H1 (cell line): ENCODE measurements at regions not wholly inside any gene's neighbourhood (a gene's known extent, or its start where the extent isn't known, plus 50 kb on each side); places are given as distances from the start of the nearest gene placed in this dataset.

Experiments
- CTCF ChIA-PET: fragments of 300-600 bp; sonication (Branson Sonifier 250); formaldehyde crosslinking; loops from one replicate; lab custom pipeline; 2021; ENCODE audit not compliant: partially characterized antibody; lab: Charles Lee
- POLR2A ChIA-PET: fragments of 300-600 bp; sonication (Branson Sonifier 250); formaldehyde crosslinking; loops from one replicate; lab custom pipeline; 2021; ENCODE audit warnings: inconsistent platforms; ENCODE audit not compliant: partially characterized antibody; lab: Charles Lee
- DNase-seq, 2 experiments: peaks; one replicate each; pipeline versions ENCODE4 v3.0.0 to v3.0.0-alpha.2; 2010 to 2022; ENCODE audit warnings: low spot score in 2 of 2, low read depth in 1 of 2, mixed read lengths in 1 of 2
- FAIRE-seq: peaks from 2 replicates; lab custom pipeline; 2011; peaks lifted over from hg19 to GRCh38; lab: Jason Lieb, UNC
- H2AFZ ChIP-seq: 2 replicates; pipeline ENCODE4 v1.8.1; 2012; ENCODE audit warnings: low read length, inconsistent platforms
- H2AK5ac ChIP-seq: 2 replicates; pipeline ENCODE4 v1.6.1; 2013; ENCODE audit warnings: low read depth, low read length
- H2BK120ac ChIP-seq: replicated peaks from 2 replicates; pipeline ENCODE3; 2013; ENCODE audit warnings: low read depth, low read length, inconsistent platforms
- H2BK12ac ChIP-seq: 2 replicates; pipeline ENCODE4 v1.6.1; 2013; ENCODE audit warnings: low read depth, low read length
- H2BK15ac ChIP-seq: 2 replicates; pipeline ENCODE4 v1.6.1; 2013; ENCODE audit warnings: low read length
- H2BK20ac ChIP-seq: 2 replicates; pipeline ENCODE4 v1.6.1; 2013; ENCODE audit warnings: low read length
- H2BK5ac ChIP-seq: 2 replicates; pipeline ENCODE4 v1.6.1; 2013; ENCODE audit warnings: low read depth, low read length
- H3K14ac ChIP-seq: 2 replicates; pipeline ENCODE4 v1.6.1; 2013; ENCODE audit warnings: inconsistent platforms; ENCODE audit not compliant: insufficient read length
- H3K18ac ChIP-seq: 2 replicates; pipeline ENCODE4 v1.6.1; 2013; ENCODE audit warnings: low read length; ENCODE audit errors: extremely low read depth
- H3K23ac ChIP-seq: 2 replicates; pipeline ENCODE4 v1.6.1; 2013; ENCODE audit warnings: inconsistent platforms; ENCODE audit not compliant: insufficient read length
- H3K23me2 ChIP-seq: 2 replicates; pipeline ENCODE4 v1.6.1; 2013; ENCODE audit warnings: low read depth, low read length
- H3K27ac ChIP-seq: 2 replicates; pipeline ENCODE4 v1.6.1; 2011; ENCODE audit warnings: low read depth, low read length, inconsistent platforms
- H3K27me3 ChIP-seq, 4 experiments: replicated peaks in 1 of 4; 1 replicate in 1 of 4; 2 replicates in 3 of 4; pipeline versions ENCODE4 v1.6.1 to v1.8.1; 2011 to 2013; ENCODE audit warnings: low read length in 3 of 4, mild to moderate bottlenecking in 3 of 4, inconsistent platforms in 2 of 4, mixed read lengths in 2 of 4, moderate library complexity in 1 of 4; ENCODE audit not compliant: control insufficient read depth in 3 of 4, insufficient read depth in 3 of 4; ENCODE audit errors: extremely low read depth in 1 of 4
- H3K36me3 ChIP-seq, 4 experiments: 2 replicates each; pipeline versions ENCODE4 v1.6.1 to v1.8.1; 2011 to 2013; ENCODE audit warnings: mild to moderate bottlenecking in 4 of 4, low read length in 3 of 4, moderate library complexity in 2 of 4, control low read depth in 1 of 4, inconsistent platforms in 1 of 4; ENCODE audit not compliant: insufficient read depth in 4 of 4, control insufficient read depth in 2 of 4
- H3K4ac ChIP-seq: replicated peaks from 2 replicates; pipeline ENCODE3; 2013; ENCODE audit warnings: low read length, low read depth, mixed read lengths, inconsistent platforms; ENCODE audit not compliant: insufficient read length
- H3K4me1 ChIP-seq, 4 experiments: replicated peaks in 1 of 4; 1 replicate in 1 of 4; 2 replicates in 3 of 4; pipeline versions ENCODE4 v1.6.1 to v1.8.1; 2011 to 2013; ENCODE audit warnings: low read length in 3 of 4, inconsistent platforms in 2 of 4, mixed read lengths in 1 of 4; ENCODE audit not compliant: insufficient read depth in 4 of 4, control insufficient read depth in 3 of 4
- H3K4me2 ChIP-seq, 2 experiments: 2 replicates each; pipeline versions ENCODE4 v1.6.1 to v1.8.1; 2011 to 2013; ENCODE audit warnings: low read depth in 2 of 2, low read length in 2 of 2, control low read depth in 1 of 2, inconsistent platforms in 1 of 2, mild to moderate bottlenecking in 1 of 2; ENCODE audit not compliant: insufficient read depth in 1 of 2
- H3K4me3 ChIP-seq, 4 experiments: fragments of 200-600, 300-600 bp in 1 of 4; sonication (generic), shearing (Covaris generic), sonication (Bioruptor Twin) in 1 of 4; 2 replicates each; pipeline versions ENCODE4 v1.5.1 to v1.8.1; 2011 to 2016; ENCODE audit warnings: low read length in 4 of 4, low read depth in 3 of 4, control low read depth in 2 of 4, inconsistent platforms in 2 of 4, mild to moderate bottlenecking in 2 of 4, mixed read lengths in 1 of 4, moderate library complexity in 1 of 4; ENCODE audit not compliant: insufficient read depth in 2 of 4; ENCODE audit errors: extremely low read depth in 1 of 4
- H3K56ac ChIP-seq: replicated peaks from 2 replicates; pipeline ENCODE3; 2013; ENCODE audit warnings: low read depth, mild to moderate bottlenecking, mixed read lengths, low read length, inconsistent platforms; ENCODE audit not compliant: insufficient read length
- H3K79me1 ChIP-seq: 2 replicates; pipeline ENCODE4 v1.6.1; 2013; ENCODE audit warnings: low read depth, low read length, control low read depth
- H3K79me2 ChIP-seq, 2 experiments: 2 replicates each; pipeline versions ENCODE4 v1.6.1 to v1.8.1; 2012 to 2013; ENCODE audit warnings: low read length in 2 of 2, mild to moderate bottlenecking in 2 of 2, inconsistent platforms in 1 of 2; ENCODE audit not compliant: insufficient read depth in 2 of 2, control insufficient read depth in 1 of 2
- H3K9ac ChIP-seq, 4 experiments: replicated peaks in 1 of 4; 1 replicate in 1 of 4; 2 replicates in 3 of 4; pipeline versions ENCODE4 v1.6.1 to v1.8.1; 2011 to 2013; ENCODE audit warnings: low read depth in 3 of 4, low read length in 3 of 4, control low read depth in 2 of 4, mild to moderate bottlenecking in 2 of 4, moderate library complexity in 2 of 4, inconsistent platforms in 1 of 4; ENCODE audit errors: extremely low read depth in 1 of 4
- H3K9me3 ChIP-seq, 2 experiments: 2 replicates each; pipeline versions ENCODE4 v1.6.1 to v1.8.1; 2012 to 2013; ENCODE audit warnings: mild to moderate bottlenecking in 2 of 2, moderate library complexity in 2 of 2, control low read depth in 1 of 2, inconsistent platforms in 1 of 2, low read depth in 1 of 2, low read length in 1 of 2, mixed read lengths in 1 of 2; ENCODE audit not compliant: insufficient read depth in 2 of 2
- H4K20me1 ChIP-seq, 2 experiments: replicated peaks in 1 of 2; 2 replicates each; pipeline versions ENCODE3 to v1.8.1; 2011 to 2013; ENCODE audit warnings: inconsistent platforms in 2 of 2, low read length in 2 of 2, mild to moderate bottlenecking in 1 of 2; ENCODE audit not compliant: insufficient read depth in 2 of 2, control insufficient read depth in 1 of 2
- H4K5ac ChIP-seq: 2 replicates; pipeline ENCODE4 v1.6.1; 2013; ENCODE audit warnings: low read length, low read depth, mixed read lengths, inconsistent platforms; ENCODE audit not compliant: insufficient read length
- H4K8ac ChIP-seq: 2 replicates; pipeline ENCODE4 v1.8.0; 2013; ENCODE audit warnings: mild to moderate bottlenecking, moderate library complexity, low read length, inconsistent platforms; ENCODE audit not compliant: insufficient read depth; ENCODE audit errors: extremely low read depth
- H4K91ac ChIP-seq: replicated peaks from 2 replicates; pipeline ENCODE3; 2013; ENCODE audit warnings: low read length, mixed read lengths, inconsistent platforms; ENCODE audit not compliant: insufficient read length
- EZH2 ChIP-seq: fragments of 200-600 bp; sonication (generic); IDR thresholded peaks from 2 replicates; pipeline ENCODE4 v1.7.1; 2012; ENCODE audit warnings: low read depth, mild to moderate bottlenecking, moderate library complexity, low read length, inconsistent platforms; ENCODE audit not compliant: severe bottlenecking
- MAFK ChIP-seq: IDR thresholded peaks from 2 replicates; pipeline ENCODE4 v1.6.1; 2012; ENCODE audit warnings: low read depth, mild to moderate bottlenecking, improper control_type of control experiment, low read length
- WGBS, 2 experiments: shearing (Covaris generic) in 1 of 2; methylation state at CpG; one replicate each; pipeline versions ENCODE4 v1.1.6 to v1.1.7; 2013 to 2015; ENCODE audit warnings: low lambda C conversion rate in 2 of 2, mixed read lengths in 2 of 2, inconsistent platforms in 1 of 2, low coverage in 1 of 2, missing lambda C conversion rate in 1 of 2; ENCODE audit not compliant: insufficient replicate concordance in 2 of 2, insufficient coverage in 1 of 2, insufficient read length in 1 of 2; ENCODE audit errors: extremely low coverage in 1 of 2, missing lambda C conversion rate in 1 of 2; 5-methylcytosine and 5-hydroxymethylcytosine counted together

GRCh38 chr13:24056616-24057137 is 103.8 kb upstream of the SPATA13 start:
- no peak overlapping the region for H3K4me3 ChIP-seq

More at GRCh38 chr13:24056616-24057137, 103.8 kb upstream of the SPATA13 start:
- Histone ChIP-seq H3K27me3 (no peaks in the 10 kb centered on the region), H3K9me3 (no peaks in the 10 kb centered on the region), H3K23me2 (no peaks in the 10 kb centered on the region), H2BK12ac (no peak overlapping the region), H3K4me2 (no peak overlapping the region)
- no peak for TF ChIP-seq EZH2
- TF ChIP-seq MAFK: no peak
- TF ChIP-seq, all 59 proteins: peak for 0
- Histone ChIP-seq H3K4ac (no peak overlapping the region), H3K36me3 (no peaks in the 10 kb centered on the region), H3K79me2 (no peaks in the 10 kb centered on the region), H2BK120ac (no peak overlapping the region), H2BK15ac (no peak overlapping the region), H3K18ac (no peak overlapping the region), H3K9ac (no peak overlapping the region), H4K20me1 (no peaks in the 10 kb centered on the region), H4K91ac (no peak overlapping the region), H3K56ac (no peak overlapping the region), H3K27ac (no peak overlapping the region), H3K4me1 (peaks cover 0 to 6% (median 4%) of the 10 kb centered on the region in 4 experiments; a peak in 4 of 7 replicates), H2BK20ac (no peak overlapping the region), H4K8ac (no peak overlapping the region), H3K14ac (no peak overlapping the region), H2AFZ (no peak overlapping the region), H3K79me1 (no peaks in the 10 kb centered on the region), H4K5ac (no peak overlapping the region), H3K23ac (no peak overlapping the region), H2BK5ac (no peak overlapping the region), H2AK5ac (no peak overlapping the region)
- DNase-seq: no peak
- FAIRE-seq: no peak
- ChIA-PET POLR2A (no interaction called here), CTCF (no interaction called here)
- WGBS, 2 experiments: 80% methylated on average over 6 of the region's 8 CpGs; no CpG with 5 or more reads in 1 of the 2 experiments
